ENCODE measurements at regions not wholly inside any gene's neighbourhood (a gene's known extent, or its start where the extent isn't known, plus 50 kb on each side); places are given as distances from the start of the nearest gene placed in this dataset.

DNA sequence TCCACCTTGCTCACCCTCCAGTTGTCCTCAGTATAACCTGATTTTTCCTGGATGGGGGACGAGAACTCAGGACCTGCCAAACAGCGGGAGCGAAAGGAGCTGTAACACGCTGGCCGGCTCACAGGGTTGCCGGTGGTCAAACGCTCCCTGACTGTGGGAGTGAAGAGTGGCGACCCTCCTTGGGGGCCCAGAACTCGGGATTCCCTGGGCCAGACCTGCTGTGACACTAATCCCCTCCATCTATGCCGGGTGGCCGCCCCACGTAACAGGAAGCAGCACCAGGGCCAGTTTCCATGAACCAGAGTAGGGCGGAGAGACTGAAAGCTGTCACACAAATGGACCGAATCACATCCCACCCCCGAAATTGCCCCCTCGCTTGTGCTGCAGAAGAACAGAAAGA lies 1809.2 kb upstream of the ACO1 start:
- no peak for TF ChIP-seq EZH2phosphoT487 (IDR thresholded peaks at IDR 0.05)
- TF ChIP-seq EZH2 (IDR thresholded peaks at IDR 0.05): no peak
- TF ChIP-seq, protein P1, sequence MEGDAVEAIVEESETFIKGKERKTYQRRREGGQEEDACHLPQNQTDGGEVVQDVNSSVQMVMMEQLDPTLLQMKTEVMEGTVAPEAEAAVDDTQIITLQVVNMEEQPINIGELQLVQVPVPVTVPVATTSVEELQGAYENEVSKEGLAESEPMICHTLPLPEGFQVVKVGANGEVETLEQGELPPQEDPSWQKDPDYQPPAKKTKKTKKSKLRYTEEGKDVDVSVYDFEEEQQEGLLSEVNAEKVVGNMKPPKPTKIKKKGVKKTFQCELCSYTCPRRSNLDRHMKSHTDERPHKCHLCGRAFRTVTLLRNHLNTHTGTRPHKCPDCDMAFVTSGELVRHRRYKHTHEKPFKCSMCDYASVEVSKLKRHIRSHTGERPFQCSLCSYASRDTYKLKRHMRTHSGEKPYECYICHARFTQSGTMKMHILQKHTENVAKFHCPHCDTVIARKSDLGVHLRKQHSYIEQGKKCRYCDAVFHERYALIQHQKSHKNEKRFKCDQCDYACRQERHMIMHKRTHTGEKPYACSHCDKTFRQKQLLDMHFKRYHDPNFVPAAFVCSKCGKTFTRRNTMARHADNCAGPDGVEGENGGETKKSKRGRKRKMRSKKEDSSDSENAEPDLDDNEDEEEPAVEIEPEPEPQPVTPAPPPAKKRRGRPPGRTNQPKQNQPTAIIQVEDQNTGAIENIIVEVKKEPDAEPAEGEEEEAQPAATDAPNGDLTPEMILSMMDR (IDR thresholded peaks at IDR 0.05): no peak
- H3K4me3 ChIP-seq: no peak overlapping the region
- Mint-ChIP-seq H3K27ac (no peak overlapping the region), H3K4me1 (no peaks in the 10 kb centered on the region), H3K27me3 (ENCODE audit: insufficient read depth, low read depth) (peaks cover 5% of the 10 kb centered on the region), H3K36me3 (no peaks in the 10 kb centered on the region), H3K9me3 (no peaks in the 10 kb centered on the region), H3K4me3 (no peak overlapping the region)
- no peak overlapping the region for H3K9ac ChIP-seq
- no peak overlapping the region for H2AFZ ChIP-seq (replicated peaks)
- no peak for DNase-seq (ENCODE audit: low spot score)
- no peak overlapping the region for H3K4me2 ChIP-seq
- H3K79me2 ChIP-seq (ENCODE audit: low read depth): no peaks in the 10 kb centered on the region
- no peaks in the 10 kb centered on the region for H3K9me3 ChIP-seq (ENCODE audit: low read depth)
- H3K36me3 ChIP-seq: no peaks in the 10 kb centered on the region
- H3F3A ChIP-seq (ENCODE audit: low read depth): no peaks in the 10 kb centered on the region
- no peaks in the 10 kb centered on the region for H3K27me3 ChIP-seq
- no peaks in the 10 kb centered on the region for H3K4me1 ChIP-seq
- H3K27ac ChIP-seq: no peak overlapping the region
- H4K20me1 ChIP-seq (ENCODE audit: low read depth): no peaks in the 10 kb centered on the region

DNA sequence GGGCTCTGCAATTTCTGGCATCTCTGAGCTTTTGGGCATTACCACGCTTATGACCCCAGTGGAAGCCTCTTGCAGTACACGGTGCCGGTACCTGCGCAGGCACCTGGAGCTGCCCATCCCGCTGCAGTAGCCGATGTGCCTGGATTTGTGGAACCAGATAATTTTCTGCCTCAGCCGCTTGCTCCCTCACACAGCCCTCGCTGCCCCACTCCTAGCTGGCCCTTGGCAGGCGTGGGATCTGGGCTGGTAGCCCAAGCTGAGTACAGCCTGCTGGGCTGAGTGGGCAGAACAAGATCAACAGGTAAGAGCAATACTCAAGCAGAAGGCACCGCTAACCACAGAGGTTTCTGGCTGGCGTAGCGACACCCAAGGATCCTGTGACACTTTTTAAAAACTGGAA lies 1808.8 kb upstream of the ACO1 start:
- Histone ChIP-seq H3K4me2 (no peak overlapping the region), H3K27ac (no peak overlapping the region), H3K9me3 (ENCODE audit: low read depth) (no peaks in the 10 kb centered on the region), H3K4me1 (no peaks in the 10 kb centered on the region), H4K20me1 (ENCODE audit: low read depth) (no peaks in the 10 kb centered on the region), H3K4me3 (no peak overlapping the region), H3F3A (ENCODE audit: low read depth) (no peaks in the 10 kb centered on the region), H3K9ac (no peak overlapping the region), H2AFZ (replicated peaks) (no peak overlapping the region), H3K27me3 (no peaks in the 10 kb centered on the region), H3K79me2 (ENCODE audit: low read depth) (no peaks in the 10 kb centered on the region), H3K36me3 (no peaks in the 10 kb centered on the region)
- TF ChIP-seq EZH2 (IDR thresholded peaks at IDR 0.05): no peak
- TF ChIP-seq, protein P1 (IDR thresholded peaks at IDR 0.05): no peak
- no peak overlapping the region for H3K27ac Mint-ChIP-seq
- no peak overlapping the region for H3K4me3 Mint-ChIP-seq
- no peaks in the 10 kb centered on the region for H3K9me3 Mint-ChIP-seq
- H3K4me1 Mint-ChIP-seq: peaks cover 1% of the 10 kb centered on the region
- H3K27me3 Mint-ChIP-seq (ENCODE audit: insufficient read depth, low read depth): peaks cover 5% of the 10 kb centered on the region
- no peaks in the 10 kb centered on the region for H3K36me3 Mint-ChIP-seq
- no peak for DNase-seq (ENCODE audit: low spot score)

DNA sequence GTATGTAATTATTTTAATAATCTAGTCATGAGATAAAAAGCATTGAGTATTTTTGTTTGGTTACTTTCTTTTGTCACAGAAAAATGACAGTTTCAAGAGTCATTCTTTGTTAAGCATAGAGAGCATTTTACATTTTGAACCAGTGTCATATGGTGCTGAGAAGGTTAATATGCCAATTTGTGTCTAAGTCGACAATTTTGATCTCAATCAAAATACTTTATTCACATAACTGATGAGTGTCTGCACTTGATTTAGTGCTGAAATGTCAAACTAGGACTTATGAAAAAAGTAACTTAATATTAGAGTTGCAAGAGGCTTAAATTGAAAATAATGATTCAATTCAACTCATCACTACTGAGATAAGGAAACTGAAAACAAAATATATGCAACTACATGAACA lies 1804.6 kb upstream of the ACO1 start:
- peaks cover 3% of the 10 kb centered on the region for H3K36me3 ChIP-seq
- no peaks in the 10 kb centered on the region for H3K27me3 ChIP-seq
- no peaks in the 10 kb centered on the region for H3K79me2 ChIP-seq (ENCODE audit: low read depth)
- peaks cover 2% of the 10 kb centered on the region for H3K27me3 Mint-ChIP-seq (ENCODE audit: insufficient read depth, low read depth)
- H3K4me1 Mint-ChIP-seq: peaks cover 5% of the 10 kb centered on the region
- H3K9me3 ChIP-seq (ENCODE audit: low read depth): no peaks in the 10 kb centered on the region
- H2AFZ ChIP-seq (replicated peaks): no peak overlapping the region
- H3K27ac ChIP-seq: no peak overlapping the region
- H3K36me3 Mint-ChIP-seq: no peaks in the 10 kb centered on the region
- H3K4me1 ChIP-seq: peaks cover 4% of the 10 kb centered on the region
- TF ChIP-seq, protein P1 (IDR thresholded peaks at IDR 0.05): no peak
- TF ChIP-seq EZH2phosphoT487 (IDR thresholded peaks at IDR 0.05) (no peak), EZH2 (IDR thresholded peaks at IDR 0.05) (no peak)
- H3F3A ChIP-seq (ENCODE audit: low read depth): no peaks in the 10 kb centered on the region
- no peak overlapping the region for H3K4me3 ChIP-seq
- H4K20me1 ChIP-seq (ENCODE audit: low read depth): no peaks in the 10 kb centered on the region
- no peak overlapping the region for H3K4me2 ChIP-seq
- no peak overlapping the region for H3K9ac ChIP-seq
- no peak overlapping the region for H3K27ac Mint-ChIP-seq
- DNase-seq (ENCODE audit: low spot score): no peak
- no peaks in the 10 kb centered on the region for H3K9me3 Mint-ChIP-seq
- no peak overlapping the region for H3K4me3 Mint-ChIP-seq

DNA sequence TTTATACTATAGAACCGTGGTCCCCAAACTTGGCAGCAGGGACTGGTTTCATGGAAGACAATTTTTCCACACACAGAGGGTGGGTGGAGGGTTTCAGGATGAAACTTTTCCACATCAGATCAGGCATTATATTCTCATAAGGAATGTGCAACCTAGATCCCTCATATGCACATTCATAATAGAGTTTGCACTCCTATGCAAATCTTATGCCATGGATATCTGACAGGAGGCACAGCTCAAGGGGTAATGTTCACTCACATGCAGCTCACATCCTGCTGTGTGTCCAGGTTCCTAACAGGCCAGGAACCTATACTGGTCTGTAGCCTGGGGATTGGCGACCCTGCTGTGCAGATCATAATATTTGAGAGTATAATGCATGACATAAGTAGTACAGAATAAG lies 1802.2 kb upstream of the ACO1 start:
- Mint-ChIP-seq H3K27ac (no peak overlapping the region), H3K27me3 (ENCODE audit: insufficient read depth, low read depth) (no peaks in the 10 kb centered on the region), H3K9me3 (no peaks in the 10 kb centered on the region), H3K4me3 (no peak overlapping the region), H3K4me1 (peaks cover 5% of the 10 kb centered on the region), H3K36me3 (no peaks in the 10 kb centered on the region)
- no peak overlapping the region for H3K4me2 ChIP-seq
- H3K4me3 ChIP-seq: no peak overlapping the region
- no peak overlapping the region for H3K27ac ChIP-seq
- no peaks in the 10 kb centered on the region for H3K79me2 ChIP-seq (ENCODE audit: low read depth)
- no peaks in the 10 kb centered on the region for H3K9me3 ChIP-seq (ENCODE audit: low read depth)
- H3K36me3 ChIP-seq: peaks cover 3% of the 10 kb centered on the region
- H3K4me1 ChIP-seq: peaks cover 4% of the 10 kb centered on the region
- H3F3A ChIP-seq (ENCODE audit: low read depth): no peaks in the 10 kb centered on the region
- no peak overlapping the region for H2AFZ ChIP-seq (replicated peaks)
- TF ChIP-seq, protein P1 (IDR thresholded peaks at IDR 0.05): no peak
- TF ChIP-seq EZH2phosphoT487 (IDR thresholded peaks at IDR 0.05): no peak
- TF ChIP-seq EZH2 (IDR thresholded peaks at IDR 0.05): no peak
- no peaks in the 10 kb centered on the region for H4K20me1 ChIP-seq (ENCODE audit: low read depth)
- H3K9ac ChIP-seq: no peak overlapping the region
- no peaks in the 10 kb centered on the region for H3K27me3 ChIP-seq
- no peak for DNase-seq (ENCODE audit: low spot score)

All from neural progenitor cell (in vitro differentiated cells).